ENCODE measurements at regions not wholly inside any gene's neighbourhood (a gene's known extent, or its start where the extent isn't known, plus 50 kb on each side); places are given as distances from the start of the nearest gene placed in this dataset.
A peak's percentile ranks its signal among the peaks of the same experiment; 100 is the strongest.
"Not testable (repeated sequence)": the region's sequence is repeated elsewhere in the genome, so short reads cannot be mapped to it uniquely, and the experiment has no call there.

- no peak for DNase-seq (ENCODE audit: low spot score)
These were observed 52.8 kb upstream of the IKZF1 start for GRCh38 chr7:50251765-50252164.

- no peak for DNase-seq (ENCODE audit: low spot score)
These were observed 58.0 kb upstream of the IKZF1 start for GRCh38 chr7:50246551-50246950.

- DNase-seq (ENCODE audit: low spot score): not testable (repeated sequence)
These were observed 62.4 kb upstream of the IKZF1 start for GRCh38 chr7:50242111-50242510.

GRCh38 chr7:50240699-50241098 lies 63.8 kb upstream of the IKZF1 start:
- DNase-seq (ENCODE audit: low spot score): peak; percentile 37

GRCh38 chr7:50229964-50230363 lies 74.6 kb upstream of the IKZF1 start:
- peak; percentile 35 for DNase-seq (ENCODE audit: low spot score)

GRCh38 chr7:50228148-50228547 lies 76.4 kb upstream of the IKZF1 start:
- DNase-seq (ENCODE audit: low spot score): no peak

GRCh38 chr7:50227726-50228125 lies 76.8 kb upstream of the IKZF1 start:
- peak; percentile 51 for DNase-seq (ENCODE audit: low spot score)

- no peak for DNase-seq (ENCODE audit: low spot score)
These were observed 77.8 kb upstream of the IKZF1 start for GRCh38 chr7:50226669-50227068.

GRCh38 chr7:50226145-50226544 lies 78.4 kb upstream of the IKZF1 start:
- no peak for DNase-seq (ENCODE audit: low spot score)

- no peak for DNase-seq (ENCODE audit: low spot score)
These were observed 83.1 kb upstream of the IKZF1 start for GRCh38 chr7:50221433-50221832.

- DNase-seq (ENCODE audit: low spot score): no peak
These were observed 83.5 kb upstream of the IKZF1 start for GRCh38 chr7:50221028-50221427.

- DNase-seq (ENCODE audit: low spot score): no peak
These were observed 84.2 kb upstream of the IKZF1 start for GRCh38 chr7:50220273-50220672.

- DNase-seq (ENCODE audit: low spot score): no peak
These were observed 86.7 kb upstream of the IKZF1 start for GRCh38 chr7:50217821-50218281.

- DNase-seq (ENCODE audit: low spot score): no peak
These were observed 87.1 kb upstream of the IKZF1 start for GRCh38 chr7:50217401-50217800.

GRCh38 chr7:50216626-50217025 lies 87.9 kb upstream of the IKZF1 start:
- DNase-seq (ENCODE audit: low spot score): no peak

GRCh38 chr7:50214771-50215170 lies 89.7 kb upstream of the IKZF1 start:
- DNase-seq (ENCODE audit: low spot score): no peak

- no peak for DNase-seq (ENCODE audit: low spot score)
These were observed 90.3 kb upstream of the IKZF1 start for GRCh38 chr7:50214126-50214670.

GRCh38 chr7:50213622-50214017 lies 90.9 kb upstream of the IKZF1 start:
- no peak for DNase-seq (ENCODE audit: low spot score)

- DNase-seq (ENCODE audit: low spot score): no peak
These were observed 91.6 kb upstream of the IKZF1 start for GRCh38 chr7:50212666-50213621.

GRCh38 chr7:50212016-50212325 lies 92.5 kb upstream of the IKZF1 start:
- no peak for DNase-seq (ENCODE audit: low spot score)

GRCh38 chr7:50211130-50212015 lies 93.1 kb upstream of the IKZF1 start:
- no peak for DNase-seq (ENCODE audit: low spot score)

- DNase-seq (ENCODE audit: low spot score): no peak
These were observed 93.8 kb upstream of the IKZF1 start for GRCh38 chr7:50210706-50211115.

All from CD4-positive, alpha-beta T cell treated with Interleukin-15 for 4 hours (primary cell).